GM19025 (cell line): ENCODE measurements at regions not wholly inside any gene's neighbourhood (a gene's known extent, or its start where the extent isn't known, plus 50 kb on each side); places are given as distances from the start of the nearest gene placed in this dataset.
"Not testable (repeated sequence)": the region's sequence is repeated elsewhere in the genome, so short reads cannot be mapped to it uniquely, and the experiment has no call there.

Experiments used
- ATAC-seq: cut with Tn5 transposase; IDR thresholded peaks from one replicate; pipeline ENCODE4 v1.9.1; 2021; ENCODE audit warnings: mild to moderate bottlenecking, low read depth, moderate library complexity; ENCODE audit not compliant: unreplicated experiment

DNA sequence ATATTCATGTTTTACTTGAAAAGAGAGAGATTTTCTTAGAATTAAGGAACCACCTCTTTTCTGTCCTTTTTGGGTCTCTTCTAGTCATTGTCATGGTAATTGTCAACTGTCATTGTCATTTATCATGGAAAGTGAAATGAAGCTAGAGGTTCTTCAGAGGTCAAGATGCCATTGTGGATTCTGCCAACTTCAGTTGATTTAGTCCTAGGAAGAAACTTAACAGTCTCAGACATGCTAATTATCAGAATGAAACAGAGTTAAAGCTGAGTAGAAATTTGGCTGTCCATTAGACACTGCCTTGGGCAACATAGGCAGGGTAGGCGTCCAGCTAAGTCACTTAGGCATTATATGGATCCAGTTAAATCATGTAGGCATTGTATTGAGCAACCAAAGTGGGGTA lies 796.1 kb upstream of the ADGRL3 start:
- ATAC-seq = no peak

DNA sequence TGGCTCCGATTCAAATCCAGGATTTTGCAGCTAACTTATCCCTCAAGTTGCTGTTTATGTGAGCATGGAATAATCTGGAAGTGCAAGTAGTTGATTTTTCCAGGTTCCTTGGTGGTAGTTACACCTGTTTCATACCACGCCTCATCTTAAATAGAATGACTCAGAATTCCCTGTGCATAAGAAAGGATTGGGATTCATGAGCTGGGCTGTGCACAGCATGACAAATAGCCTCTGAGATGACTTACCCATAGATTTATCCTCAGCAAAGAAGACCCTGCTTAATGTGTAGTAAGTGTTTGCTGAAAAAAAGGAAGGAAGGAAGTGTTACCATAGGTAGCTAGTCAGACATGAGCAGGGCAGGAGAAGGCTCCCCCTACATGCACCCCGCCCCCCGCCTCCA lies 777.7 kb upstream of the ADGRL3 start:
- no peak for ATAC-seq

DNA sequence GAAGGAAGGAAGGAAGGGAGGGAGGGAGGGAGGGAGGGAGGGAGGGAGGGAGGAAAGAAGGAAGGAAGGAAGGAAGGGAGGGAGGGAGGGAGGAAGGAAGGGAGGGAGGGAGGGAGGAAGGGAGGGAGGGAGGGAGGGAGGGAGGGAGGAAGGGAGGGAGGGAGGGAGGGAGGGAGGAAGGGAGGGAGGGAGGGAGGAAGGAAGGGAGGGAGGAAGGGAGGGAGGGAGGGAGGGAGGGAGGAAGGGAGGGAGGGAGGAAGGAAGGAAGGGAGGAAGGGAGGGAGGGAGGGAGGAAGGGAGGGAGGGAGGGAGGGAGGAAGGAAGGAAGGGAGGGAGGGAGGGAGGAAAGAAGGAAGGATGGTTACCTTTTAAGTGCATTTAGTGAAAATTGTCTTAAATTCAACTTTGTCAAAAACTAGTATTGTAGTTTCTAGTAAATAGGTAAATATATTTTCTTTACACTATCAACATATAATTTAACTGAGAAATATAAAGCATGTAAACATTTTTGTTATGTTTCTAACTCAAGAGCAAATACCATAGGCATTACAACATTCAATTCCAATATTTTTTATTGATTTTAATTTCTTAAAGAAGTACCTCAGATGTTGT lies 776.4 kb upstream of the ADGRL3 start:
- ATAC-seq = not testable (repeated sequence)

DNA sequence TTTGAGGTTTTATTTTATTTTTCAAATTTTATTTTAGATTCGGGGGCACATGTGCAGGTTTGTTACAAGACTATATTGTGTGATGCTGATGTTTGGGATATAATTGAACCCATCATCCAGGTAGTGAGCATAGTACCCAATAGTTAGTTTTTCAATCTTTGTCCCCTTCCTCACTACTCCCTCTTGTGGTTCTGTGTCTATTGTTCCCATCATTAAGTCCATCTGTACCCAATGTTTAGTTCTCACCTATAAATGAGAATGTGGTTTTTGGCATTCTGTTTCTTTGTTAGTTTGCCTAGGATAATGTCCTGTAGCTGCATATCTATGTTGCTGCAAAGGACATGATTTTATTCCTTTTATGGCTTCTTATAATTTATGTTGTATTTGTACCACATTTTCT lies 767.2 kb upstream of the ADGRL3 start:
- ATAC-seq = no peak

DNA sequence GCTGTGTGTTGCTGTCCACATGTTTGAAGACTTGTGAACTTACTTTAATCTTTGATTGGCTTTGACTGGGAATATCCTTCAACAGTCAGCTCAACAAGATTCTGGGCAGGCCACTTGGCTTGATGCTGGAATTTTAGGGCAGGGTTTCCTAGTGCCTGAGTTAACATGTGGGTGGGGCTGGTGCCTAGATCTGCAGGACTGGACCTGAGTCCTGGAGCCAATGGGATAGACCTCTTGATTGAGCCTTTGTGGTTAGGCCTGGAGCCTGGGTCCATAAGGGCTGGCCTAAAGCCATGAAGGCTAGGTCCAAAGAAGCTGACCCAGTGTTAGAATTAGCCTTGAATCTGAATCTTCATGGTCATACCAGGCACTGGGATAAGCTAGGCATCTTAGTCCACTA lies 757.1 kb upstream of the ADGRL3 start:
- ATAC-seq = no peak

DNA sequence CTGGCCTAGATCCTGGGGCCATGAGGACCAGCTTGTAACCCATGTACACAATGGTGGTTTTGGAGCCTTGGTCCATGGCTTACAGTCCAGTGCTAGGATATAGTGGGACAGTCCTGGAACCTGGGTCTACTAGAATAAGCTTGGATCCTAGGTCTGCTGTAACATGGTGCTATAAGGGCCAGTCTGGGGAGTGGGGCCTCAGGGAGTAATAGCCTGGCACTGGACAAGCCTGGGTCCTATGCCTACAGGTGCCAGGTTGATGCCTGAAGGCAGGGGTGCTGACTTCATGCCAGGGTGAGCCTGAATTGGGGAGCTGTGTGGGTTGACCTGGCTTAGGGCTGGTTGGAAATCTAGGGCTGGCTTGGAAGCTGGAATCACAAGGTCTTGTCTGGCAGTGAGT lies 756.3 kb upstream of the ADGRL3 start:
- no peak for ATAC-seq

DNA sequence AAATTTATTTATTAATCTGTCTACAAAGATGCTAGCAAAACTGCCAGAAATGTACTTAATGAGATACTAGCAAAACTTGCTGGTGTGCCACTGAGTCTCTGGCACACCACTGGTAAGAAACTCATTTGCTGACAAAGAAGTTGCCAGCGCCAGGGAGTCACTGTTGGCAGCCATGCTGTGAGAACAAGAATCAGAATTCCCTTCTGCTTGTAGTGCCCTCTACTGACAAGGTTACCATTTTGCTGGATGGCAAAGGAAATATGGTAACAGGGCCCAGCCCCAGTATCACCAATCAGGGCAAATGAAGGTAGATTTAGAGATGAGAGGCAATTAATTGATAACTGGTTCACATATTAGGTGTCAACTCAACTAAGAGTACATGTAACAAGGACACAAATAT lies 750.1 kb upstream of the ADGRL3 start:
- ATAC-seq = no peak

DNA sequence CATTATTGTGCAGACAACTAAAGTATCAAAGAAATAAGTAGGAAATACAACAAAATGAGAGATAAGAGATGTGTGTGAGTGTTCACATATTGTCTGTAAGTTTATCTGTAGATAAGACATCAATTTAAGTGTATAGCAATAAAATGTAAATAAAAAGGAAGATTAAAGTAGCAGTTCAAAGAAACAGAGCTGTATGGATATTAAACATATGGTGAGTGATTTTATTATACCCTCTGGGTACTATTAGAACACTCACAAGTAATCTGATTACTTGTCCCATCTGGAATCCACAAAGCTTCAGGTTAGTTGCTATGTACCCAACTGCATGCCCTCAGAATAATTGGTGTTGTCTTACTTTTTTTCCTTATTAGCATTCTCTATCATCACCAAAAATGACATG lies 747.9 kb upstream of the ADGRL3 start:
- no peak for ATAC-seq

DNA sequence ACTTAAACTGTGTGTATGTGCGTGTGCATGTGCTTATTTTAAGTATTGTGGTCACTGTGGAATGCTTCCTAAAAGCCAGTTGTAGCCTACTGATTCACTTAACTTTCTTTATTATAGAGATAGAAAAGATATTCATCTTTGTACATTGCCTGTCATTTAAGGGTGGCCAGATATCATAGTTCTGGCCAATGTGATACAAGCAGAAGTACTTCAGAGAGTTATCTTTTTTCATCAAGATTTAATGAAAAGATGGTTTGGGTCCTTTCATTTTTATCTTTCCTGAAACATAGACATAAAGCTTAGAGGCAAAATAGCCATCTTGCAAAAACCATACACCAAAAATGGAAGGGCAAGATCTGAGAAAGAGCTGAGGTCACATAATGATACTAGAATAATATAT lies 744.7 kb upstream of the ADGRL3 start:
- no peak for ATAC-seq

DNA sequence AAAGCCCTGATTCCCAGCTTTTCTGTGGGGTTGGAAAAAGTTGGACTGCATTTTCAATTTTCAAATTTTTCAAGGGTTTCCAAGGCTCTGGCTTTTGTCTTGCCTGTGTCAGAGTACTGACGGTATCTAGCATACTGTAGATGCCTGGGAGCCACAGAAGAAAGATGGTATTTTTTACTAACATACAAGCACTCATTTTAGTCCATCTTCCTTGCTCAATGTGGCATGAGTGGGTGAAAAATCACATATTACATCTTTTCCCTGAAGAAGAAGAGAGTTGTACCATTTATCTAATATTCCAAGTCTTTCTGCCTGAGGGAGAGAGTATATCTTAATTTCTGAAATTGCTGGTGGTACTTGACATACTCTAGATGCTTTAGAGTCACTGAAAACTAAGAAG lies 738.6 kb upstream of the ADGRL3 start:
- ATAC-seq = no peak

DNA sequence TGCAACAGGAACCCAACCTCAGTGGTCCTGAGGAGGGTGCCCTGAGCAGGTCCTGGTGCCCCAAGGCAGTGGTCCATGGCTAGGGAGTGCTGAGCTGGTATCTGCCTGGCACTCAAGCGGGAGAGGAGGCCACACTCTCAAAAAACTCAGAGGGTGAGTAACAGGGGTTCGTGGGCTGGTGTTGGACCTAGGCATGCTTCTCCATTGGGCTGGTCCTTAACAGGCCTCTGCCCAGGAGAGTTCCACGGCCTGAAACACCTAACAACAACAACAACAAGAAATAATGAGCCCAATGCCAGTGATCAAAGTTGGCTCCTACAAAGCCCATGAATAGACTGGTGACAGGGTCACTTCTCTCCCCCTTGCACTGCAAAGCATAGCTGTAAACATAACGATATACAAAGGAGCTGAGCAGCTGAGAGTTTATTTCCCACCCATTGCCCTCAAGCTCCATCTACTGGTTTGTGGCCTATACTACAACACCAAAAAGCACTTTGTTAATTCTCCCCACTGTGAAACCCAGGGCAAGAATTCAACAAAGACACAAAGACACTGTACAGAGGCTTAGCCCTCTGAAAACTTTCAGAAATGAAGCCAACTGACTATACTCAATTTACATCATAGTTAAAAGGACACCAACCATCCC lies 736.1 kb upstream of the ADGRL3 start:
- no peak for ATAC-seq

DNA sequence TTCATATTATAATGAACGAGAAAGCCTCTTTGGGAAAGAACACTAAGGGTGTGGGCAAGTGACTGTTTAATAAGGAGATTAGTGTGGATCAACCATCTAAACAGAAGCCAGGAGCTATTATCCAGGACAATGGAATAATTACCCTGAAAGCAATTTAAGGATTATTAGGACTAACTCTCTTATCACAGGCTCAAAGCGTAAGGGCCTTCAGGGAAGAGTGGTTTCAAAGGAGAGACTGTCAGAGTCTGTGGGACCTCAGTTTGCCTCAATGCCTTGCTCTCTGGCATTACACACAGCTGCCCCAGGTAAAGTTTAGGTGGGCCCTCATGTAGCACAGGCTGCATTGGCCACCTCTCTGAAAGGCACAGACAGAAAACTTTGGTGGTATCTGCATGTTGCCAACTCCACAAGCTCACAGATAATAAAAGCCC lies 717.2 kb upstream of the ADGRL3 start:
- no peak for ATAC-seq

DNA sequence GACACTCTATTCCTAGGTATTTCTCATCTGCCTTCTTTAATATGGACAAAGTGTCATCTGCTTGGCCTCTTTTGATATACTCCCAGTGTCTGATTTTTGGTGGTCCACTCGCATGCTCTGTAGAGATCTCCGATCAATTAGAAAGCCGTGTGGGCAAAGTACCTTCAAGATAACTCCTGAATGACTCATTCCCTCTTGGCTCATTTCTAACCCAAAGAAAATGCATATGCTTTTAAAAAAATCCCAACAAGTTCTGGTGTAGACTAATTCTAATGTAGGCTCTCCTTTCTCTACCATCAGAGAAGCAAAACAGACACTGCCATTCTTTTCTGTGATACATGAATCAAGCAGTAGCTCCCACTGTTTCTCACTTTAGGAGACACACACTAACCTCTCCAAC lies 714.9 kb upstream of the ADGRL3 start:
- no peak for ATAC-seq

DNA sequence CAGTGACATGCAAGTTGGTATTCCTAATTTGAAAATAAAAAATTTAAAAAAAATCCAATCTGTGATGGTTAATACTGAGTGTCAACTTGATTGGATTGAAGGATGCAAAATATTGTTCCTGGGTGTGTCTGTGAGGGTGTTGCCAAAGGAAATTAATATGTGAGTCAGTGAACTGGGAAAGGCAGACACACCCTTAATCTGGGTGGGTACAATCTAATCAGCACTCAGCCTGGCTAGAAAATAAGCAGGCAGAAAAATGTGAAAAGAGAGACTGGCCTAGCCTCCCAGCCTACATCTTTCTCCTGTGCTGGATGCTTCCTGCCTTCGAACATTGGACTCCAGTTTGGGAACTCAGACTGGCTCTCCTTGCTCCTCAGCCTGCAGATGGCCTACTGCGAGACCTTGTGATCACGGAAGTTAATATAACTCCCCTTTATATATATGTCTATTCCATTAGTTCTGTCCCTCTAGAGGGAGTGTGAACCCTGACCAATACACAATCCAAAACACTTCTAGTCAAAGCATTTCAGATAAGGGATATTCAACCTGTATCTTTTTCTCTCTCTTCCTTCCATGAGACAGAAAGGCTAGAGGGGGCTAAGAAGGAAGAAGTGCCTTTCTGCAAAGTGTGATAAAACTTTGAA lies 712.9 kb upstream of the ADGRL3 start:
- not testable (repeated sequence) for ATAC-seq

DNA sequence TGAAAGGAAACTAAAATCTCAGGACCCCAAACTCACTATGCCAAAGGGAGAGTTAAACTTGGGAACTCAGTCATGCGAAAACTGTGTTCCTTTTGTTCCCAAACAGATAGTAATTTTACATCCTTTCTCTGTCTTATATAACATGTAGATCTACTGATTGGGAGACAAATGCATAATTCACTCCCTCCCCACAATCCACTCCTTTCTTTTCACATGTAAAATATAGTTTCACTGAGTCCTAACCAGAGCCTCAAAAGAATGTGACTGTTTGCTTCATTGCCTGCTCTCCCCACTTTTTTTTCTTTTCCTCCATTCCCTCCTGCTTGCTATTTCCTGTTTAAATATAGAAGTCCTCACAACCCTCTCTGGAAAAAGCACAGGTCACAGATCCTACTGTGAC lies 699.3 kb upstream of the ADGRL3 start:
- ATAC-seq = no peak

DNA sequence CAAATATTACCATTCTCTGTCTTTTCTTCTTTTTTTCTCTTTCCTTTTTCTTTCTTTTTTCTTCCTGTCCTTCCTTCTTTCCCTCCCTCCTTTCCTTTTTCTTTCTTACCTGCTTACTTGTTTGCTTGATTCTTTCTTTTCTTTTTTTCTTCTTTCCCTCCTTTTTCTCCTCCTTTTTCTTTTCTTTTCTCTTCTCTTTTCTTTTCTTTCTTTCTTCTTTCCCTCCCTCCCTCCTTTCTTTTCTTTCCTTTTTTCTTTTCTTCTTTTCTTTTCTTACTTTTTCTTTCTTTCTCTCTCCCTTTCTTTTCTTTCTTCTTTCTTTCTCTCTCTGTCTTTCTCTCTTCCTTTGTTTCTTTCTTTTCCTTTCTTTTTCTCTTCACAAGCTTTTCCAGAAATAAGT lies 697.4 kb upstream of the ADGRL3 start:
- no peak for ATAC-seq

DNA sequence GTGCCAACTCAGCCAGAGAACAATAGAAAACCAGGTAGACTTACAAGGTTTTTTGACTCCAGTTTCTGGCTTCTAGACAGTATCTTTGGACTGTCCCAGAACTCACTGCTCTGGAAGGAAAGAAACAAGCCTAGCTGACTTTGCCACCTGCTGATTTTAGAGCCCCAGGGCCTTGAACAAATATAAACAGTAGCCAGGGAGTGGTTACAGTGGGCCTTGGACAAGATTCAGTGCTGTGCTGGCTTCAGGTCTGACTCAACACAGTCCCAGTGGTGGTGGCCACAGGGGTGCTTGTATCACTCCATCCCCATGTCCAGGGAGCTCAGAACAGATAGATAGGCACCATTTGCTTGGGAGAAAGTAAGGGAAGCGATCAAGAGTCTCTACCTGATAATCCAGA lies 694.1 kb upstream of the ADGRL3 start:
- no peak for ATAC-seq

DNA sequence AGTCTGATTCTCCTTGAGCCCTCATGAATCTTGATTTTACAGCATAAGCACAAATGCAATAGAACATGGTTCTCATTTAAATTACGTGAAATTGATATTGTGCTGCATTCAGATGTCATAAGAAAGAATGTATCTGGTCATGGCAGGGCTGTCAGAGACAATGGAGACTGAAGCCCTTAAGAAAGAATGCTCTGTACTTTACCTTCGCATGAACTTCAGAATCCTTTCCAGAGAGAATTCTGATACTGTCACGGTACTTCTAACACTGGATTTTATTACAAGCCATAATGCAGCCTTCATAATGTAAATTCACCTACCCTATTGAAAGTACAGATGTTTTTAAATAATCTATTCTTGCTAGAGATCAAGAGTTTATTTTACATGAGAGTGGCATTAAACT lies 677.9 kb upstream of the ADGRL3 start:
- ATAC-seq = no peak

DNA sequence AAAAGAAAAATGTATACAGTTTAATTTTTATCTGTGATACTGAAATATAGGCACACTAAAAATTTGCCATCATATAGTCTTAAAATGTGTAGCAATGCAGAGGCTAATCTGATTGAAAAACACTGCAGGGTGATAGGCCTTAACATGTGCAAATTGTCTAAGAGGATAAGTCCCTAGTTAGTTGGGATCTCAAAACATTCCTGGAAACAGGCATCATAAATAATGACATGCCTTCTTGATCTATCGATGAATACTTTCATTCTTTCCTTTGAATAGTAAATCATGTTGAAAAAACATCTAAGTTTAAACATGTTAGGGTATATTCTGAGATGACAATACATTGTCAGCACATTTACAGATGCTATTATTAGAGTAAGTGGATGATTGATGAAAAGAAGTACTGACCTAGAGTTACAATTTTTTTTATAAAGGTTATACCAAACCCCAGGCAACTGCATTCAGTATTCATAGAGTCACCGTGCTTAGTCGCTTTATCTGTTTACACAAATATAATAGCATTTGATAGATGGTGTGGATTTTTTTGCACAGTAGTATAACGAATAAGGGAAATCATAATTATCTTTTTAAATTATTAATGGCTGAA lies 668.2 kb upstream of the ADGRL3 start:
- ATAC-seq = no peak

DNA sequence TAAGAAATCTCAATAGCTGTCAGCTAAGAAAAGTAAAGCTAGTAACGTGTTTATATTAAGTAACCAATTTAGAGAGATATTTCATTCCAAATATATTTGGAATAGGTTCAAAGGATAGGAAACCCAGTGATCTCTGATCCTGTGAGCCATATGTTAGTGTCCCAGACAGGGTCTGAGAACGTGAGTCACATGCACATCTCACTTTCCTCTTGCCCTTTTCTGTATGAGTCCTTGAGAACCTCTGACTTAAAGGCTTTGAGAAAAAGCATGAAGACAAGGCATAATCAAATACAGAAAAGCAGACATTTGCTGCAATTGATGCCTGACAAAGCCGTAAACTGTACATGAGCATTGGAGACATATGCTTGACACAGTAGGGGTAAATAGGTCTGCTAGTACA lies 655.1 kb upstream of the ADGRL3 start:
- no peak for ATAC-seq

DNA sequence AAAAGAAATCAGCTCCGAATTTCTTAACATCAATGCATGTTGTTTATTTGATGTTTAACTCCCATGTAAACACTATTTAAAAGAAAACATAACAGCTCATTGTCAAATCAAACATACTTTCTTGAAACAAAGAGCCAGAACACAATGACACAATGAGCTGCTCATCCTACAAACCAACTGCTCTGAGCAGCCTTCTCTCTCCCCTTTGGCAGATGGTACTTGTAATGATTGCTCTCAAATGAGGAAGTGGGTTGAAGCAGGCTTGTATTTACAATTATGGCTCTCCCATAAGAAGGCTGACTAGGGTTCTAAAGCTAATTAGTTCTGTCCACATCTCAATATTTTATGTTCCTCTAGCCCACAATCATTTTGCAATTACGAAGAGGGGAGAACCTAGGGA lies 637.8 kb upstream of the ADGRL3 start:
- ATAC-seq = no peak

DNA sequence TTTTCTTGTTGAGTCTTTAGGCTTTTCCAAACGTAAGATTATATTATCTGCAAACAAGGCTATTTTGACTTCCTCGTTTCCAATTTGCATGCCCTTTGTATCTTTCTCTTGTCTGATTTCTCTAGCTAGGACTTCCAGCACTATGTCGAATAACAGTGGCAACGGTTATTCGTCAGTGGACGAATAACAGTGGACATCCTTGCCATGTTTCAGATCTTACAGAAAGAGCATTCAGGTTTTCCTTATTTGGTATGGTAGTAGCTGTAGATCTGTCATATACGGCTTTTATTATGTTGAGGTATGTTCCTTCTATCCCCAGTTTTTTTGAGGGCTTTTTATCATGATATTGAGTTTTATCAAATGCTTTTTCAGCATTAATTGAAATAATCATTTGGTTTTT lies 634.6 kb upstream of the ADGRL3 start:
- ATAC-seq = no peak
